ENCODE measurements at regions not wholly inside any gene's neighbourhood (a gene's known extent, or its start where the extent isn't known, plus 50 kb on each side); places are given as distances from the start of the nearest gene placed in this dataset.

GRCh38 chr3:127487196-127487595 is 103.3 kb downstream of the TPRA1 start:
- no peak for DNase-seq
- ChIA-PET POLR2A (no interaction called here), CTCF (no interaction called here)
- Histone ChIP-seq H3K27ac (ENCODE audit: low read depth in 2 of 2, low read length in 1 of 2) (no peak overlapping the region), H2AFZ (ENCODE audit: low read depth) (no peak overlapping the region), H3K9me3 (no peaks in the 10 kb centered on the region), H3K36me3 (replicated peaks in 1 of 2; ENCODE audit: control insufficient read depth in 1 of 2, insufficient read depth in 2 of 2, low read length in 1 of 2) (no peaks in the 10 kb centered on the region), H3K9ac (no peak overlapping the region), H3K9me2 (no peaks in the 10 kb centered on the region), H3K27me3 (ENCODE audit: insufficient read depth) (no peaks in the 10 kb centered on the region), H3K4me2 (no peak overlapping the region), H3K4me1 (ENCODE audit: control insufficient read depth in 1 of 2, insufficient read depth in 2 of 2, low read depth in 1 of 2, low read length in 1 of 2) (peaks cover 0 to 10% of the 10 kb centered on the region in 2 experiments; a peak in 1 of 4 replicates), H3K79me2 (ENCODE audit: insufficient read depth) (no peaks in the 10 kb centered on the region), H3K4me3 (ENCODE audit: low read depth in 2 of 2, low read length in 1 of 2) (no peak overlapping the region), H3F3A (replicated peaks; ENCODE audit: insufficient read depth) (no peaks in the 10 kb centered on the region), H4K20me1 (ENCODE audit: insufficient read depth) (no peaks in the 10 kb centered on the region)
- TF ChIP-seq TCF12 (IDR thresholded peaks at IDR 0.05) (no peak), RFX5 (IDR thresholded peaks at IDR 0.05; ENCODE audit: low read length) (no peak), NRF1 (IDR thresholded peaks at IDR 0.05; ENCODE audit: low read depth, low read length) (no peak), TEAD4 (IDR thresholded peaks at IDR 0.05; ENCODE audit: borderline replicate concordance, insufficient read depth) (no peak), PBX3 (IDR thresholded peaks at IDR 0.05) (no peak), CTCF (IDR thresholded peaks at IDR 0.05) (no peak), TAF1 (IDR thresholded peaks at IDR 0.05; ENCODE audit: borderline replicate concordance, low read depth, low read length) (no peak), JUND (IDR thresholded peaks at IDR 0.05) (no peak), FOSL2 (IDR thresholded peaks at IDR 0.05; ENCODE audit: borderline replicate concordance, low read depth) (no peak), ZBTB33 (IDR thresholded peaks at IDR 0.05; ENCODE audit: borderline replicate concordance, low read depth) (no peak), GATA2 (CRISPR knock-in tag; IDR thresholded peaks at IDR 0.05) (no peak)
- WGBS (ENCODE audit: low lambda C conversion rate): 35% methylated on average over 7 of the region's 7 CpGs

- H3K27ac ChIP-seq (ENCODE audit: low read depth in 2 of 2, low read length in 1 of 2): no peak overlapping the region
- TF ChIP-seq TAF1 (IDR thresholded peaks at IDR 0.05; ENCODE audit: borderline replicate concordance, low read depth, low read length): no peak
- TF ChIP-seq EP300 (IDR thresholded peaks at IDR 0.05; ENCODE audit: borderline replicate concordance in 1 of 2, low read depth in 1 of 2, low read length in 1 of 2): no peak
- TF ChIP-seq USF1 (IDR thresholded peaks at IDR 0.05; ENCODE audit: borderline replicate concordance, low read depth): 0 out of 2 replicates have a peak, but pooled peaks have one; percentile 8
- TF ChIP-seq JUND (IDR thresholded peaks at IDR 0.05): no peak
- no peak for TF ChIP-seq IRF3 (IDR thresholded peaks at IDR 0.05; ENCODE audit: low read depth, low read length)
- no peak for TF ChIP-seq MEF2A (IDR thresholded peaks at IDR 0.05; ENCODE audit: borderline replicate concordance, low read depth)
- no peak for TF ChIP-seq NFIC (IDR thresholded peaks at IDR 0.05; ENCODE audit: borderline replicate concordance)
- no peak for TF ChIP-seq FOXJ3 (CRISPR knock-in tag; IDR thresholded peaks at IDR 0.05)
- no peak for TF ChIP-seq SIN3A (IDR thresholded peaks at IDR 0.05; ENCODE audit: borderline replicate concordance, low read depth, low read length)
- 50% methylated on average over 5 of the region's 10 CpGs for WGBS (ENCODE audit: low lambda C conversion rate)
- peaks cover 0 to 10% of the 10 kb centered on the region in 2 experiments; a peak in 1 of 4 replicates for H3K4me1 ChIP-seq (ENCODE audit: control insufficient read depth in 1 of 2, insufficient read depth in 2 of 2, low read depth in 1 of 2, low read length in 1 of 2)
- no peak overlapping the region for H3K4me2 ChIP-seq
- no peak for DNase-seq
- CTCF ChIA-PET: interaction anchor here (0.9 kb wide), 1 partner anchor 809 kb away, joined by 3 read pairs; no protein-coding TSS in a partner anchor
- H3K9me2 ChIP-seq: no peaks in the 10 kb centered on the region
- POLR2A ChIA-PET: interaction anchor here (0.6 kb wide), 1 partner anchor 35 kb away, joined by 3 read pairs; no protein-coding TSS in a partner anchor
- no peak overlapping the region for H2AFZ ChIP-seq (ENCODE audit: low read depth)
- H3K79me2 ChIP-seq (ENCODE audit: insufficient read depth): no peaks in the 10 kb centered on the region
- H3F3A ChIP-seq (replicated peaks; ENCODE audit: insufficient read depth): no peaks in the 10 kb centered on the region
- no peaks in the 10 kb centered on the region for H3K9me3 ChIP-seq
- H4K20me1 ChIP-seq (ENCODE audit: insufficient read depth): no peaks in the 10 kb centered on the region
- no peaks in the 10 kb centered on the region for H3K36me3 ChIP-seq (replicated peaks in 1 of 2; ENCODE audit: control insufficient read depth in 1 of 2, insufficient read depth in 2 of 2, low read length in 1 of 2)
- no peak overlapping the region for H3K4me3 ChIP-seq (ENCODE audit: low read depth in 2 of 2, low read length in 1 of 2)
- H3K27me3 ChIP-seq (ENCODE audit: insufficient read depth): no peaks in the 10 kb centered on the region
- H3K9ac ChIP-seq: no peak overlapping the region
Observed at GRCh38 chr3:127486321-127486944, 104.1 kb downstream of the TPRA1 start.

Data from SK-N-SH (cell line).